Nephron progenitor cell (in vitro differentiated cells): ENCODE measurements at regions not wholly inside any gene's neighbourhood (a gene's known extent, or its start where the extent isn't known, plus 50 kb on each side); places are given as distances from the start of the nearest gene placed in this dataset.

Experiments
- DNase-seq: peaks from one replicate; pipeline ENCODE4 v3.0.0; 2021
- H3K27ac Mint-ChIP-seq: 2 replicates; pipeline ENCODE4 v1.8.0; 2021; ENCODE audit warnings: mild to moderate bottlenecking, moderate library complexity, mixed read lengths
- H3K27me3 Mint-ChIP-seq: 2 replicates; pipeline ENCODE4 v1.8.0; 2021; ENCODE audit warnings: mild to moderate bottlenecking, low read depth, mixed read lengths; ENCODE audit not compliant: poor library complexity
- H3K36me3 Mint-ChIP-seq: 2 replicates; pipeline ENCODE4 v1.8.0; 2021; ENCODE audit warnings: low read depth, mixed read lengths
- H3K4me1 Mint-ChIP-seq: 2 replicates; pipeline ENCODE4 v1.8.0; 2021; ENCODE audit warnings: mixed read lengths
- H3K4me3 Mint-ChIP-seq: 2 replicates; pipeline ENCODE4 v1.8.0; 2021; ENCODE audit warnings: mild to moderate bottlenecking, moderate library complexity, mixed read lengths
- H3K9me3 Mint-ChIP-seq: 2 replicates; pipeline ENCODE4 v1.8.0; 2021; ENCODE audit warnings: mild to moderate bottlenecking, moderate library complexity, mixed read lengths
- TF ChIP-seq, protein P1 (sequence below): fragments of 200-600 bp; sonication (generic); IDR thresholded peaks from 2 replicates; pipeline ENCODE4 v1.5.0; 2021; ENCODE audit warnings: antibody characterized with exemption

DNA sequence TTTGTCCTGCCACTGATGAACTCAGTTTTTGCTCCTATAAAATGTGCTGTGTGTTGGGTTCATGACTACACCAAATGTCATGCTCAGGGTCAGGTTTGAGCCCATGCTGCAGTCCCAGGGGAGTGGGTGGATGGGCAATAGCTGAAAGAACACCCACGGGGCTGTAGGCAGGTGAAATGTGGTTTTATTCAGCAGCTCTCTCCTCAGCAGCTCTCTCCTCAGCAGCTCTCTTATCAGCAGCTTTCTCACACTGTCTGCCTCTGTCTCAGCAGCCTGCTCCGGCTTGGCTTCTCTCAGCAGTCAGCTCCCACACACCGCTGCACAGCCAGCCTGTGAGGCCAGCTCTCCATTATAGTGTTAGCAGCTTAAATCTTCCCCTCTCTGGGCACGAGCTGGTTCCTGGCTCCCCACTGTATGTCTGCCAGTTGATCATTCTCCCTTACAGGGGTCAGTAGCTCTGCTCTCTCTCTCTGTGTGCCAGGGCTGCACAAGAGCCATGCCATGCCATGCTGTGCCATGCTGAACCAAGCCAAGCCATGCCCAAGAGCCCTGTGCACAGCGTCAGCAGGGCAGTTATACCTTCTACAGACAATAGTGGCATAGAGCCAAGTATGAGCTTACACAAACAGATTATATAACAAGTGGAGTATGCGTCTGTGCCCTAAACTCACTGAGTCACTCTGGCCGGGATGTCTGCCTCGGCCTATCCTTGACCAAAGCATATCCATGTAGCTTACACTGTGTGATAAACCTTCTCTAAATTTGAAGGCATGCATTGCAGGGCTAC is 303.3 kb upstream of the TMPO start:
- Mint-ChIP-seq H3K36me3 (no peaks in the 10 kb centered on the region), H3K4me1 (peaks cover 41% of the 10 kb centered on the region), H3K4me3 (no peak overlapping the region), H3K27ac (no peak overlapping the region), H3K9me3 (peaks cover 6% of the 10 kb centered on the region), H3K27me3 (peaks cover 12% of the 10 kb centered on the region)
- no peak for DNase-seq
- TF ChIP-seq, protein P1, sequence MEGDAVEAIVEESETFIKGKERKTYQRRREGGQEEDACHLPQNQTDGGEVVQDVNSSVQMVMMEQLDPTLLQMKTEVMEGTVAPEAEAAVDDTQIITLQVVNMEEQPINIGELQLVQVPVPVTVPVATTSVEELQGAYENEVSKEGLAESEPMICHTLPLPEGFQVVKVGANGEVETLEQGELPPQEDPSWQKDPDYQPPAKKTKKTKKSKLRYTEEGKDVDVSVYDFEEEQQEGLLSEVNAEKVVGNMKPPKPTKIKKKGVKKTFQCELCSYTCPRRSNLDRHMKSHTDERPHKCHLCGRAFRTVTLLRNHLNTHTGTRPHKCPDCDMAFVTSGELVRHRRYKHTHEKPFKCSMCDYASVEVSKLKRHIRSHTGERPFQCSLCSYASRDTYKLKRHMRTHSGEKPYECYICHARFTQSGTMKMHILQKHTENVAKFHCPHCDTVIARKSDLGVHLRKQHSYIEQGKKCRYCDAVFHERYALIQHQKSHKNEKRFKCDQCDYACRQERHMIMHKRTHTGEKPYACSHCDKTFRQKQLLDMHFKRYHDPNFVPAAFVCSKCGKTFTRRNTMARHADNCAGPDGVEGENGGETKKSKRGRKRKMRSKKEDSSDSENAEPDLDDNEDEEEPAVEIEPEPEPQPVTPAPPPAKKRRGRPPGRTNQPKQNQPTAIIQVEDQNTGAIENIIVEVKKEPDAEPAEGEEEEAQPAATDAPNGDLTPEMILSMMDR: no peak

DNA sequence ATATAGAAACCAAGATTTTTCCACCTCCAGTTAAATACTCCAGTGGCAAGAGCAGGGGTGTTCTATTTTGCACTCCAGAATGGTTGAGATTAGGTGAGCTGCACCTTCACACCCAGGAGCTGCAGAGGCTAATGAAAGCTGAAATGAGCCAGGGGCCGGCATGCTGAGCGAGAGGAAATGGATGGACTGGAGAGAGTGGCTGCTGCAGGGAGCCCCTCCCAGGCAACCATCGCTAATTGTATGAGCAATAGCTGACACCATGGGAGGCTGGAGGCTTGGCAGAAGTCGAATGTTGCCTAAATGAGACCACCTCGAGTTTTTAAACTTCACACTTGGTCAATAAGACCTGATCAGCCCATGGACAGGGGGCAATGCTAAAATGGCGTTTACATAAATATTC is 301.8 kb upstream of the TMPO start:
- Mint-ChIP-seq H3K9me3 (no peaks in the 10 kb centered on the region), H3K4me3 (no peak overlapping the region), H3K36me3 (no peaks in the 10 kb centered on the region), H3K27me3 (peaks cover 10% of the 10 kb centered on the region), H3K27ac (no peak overlapping the region), H3K4me1 (peaks cover 38% of the 10 kb centered on the region)
- TF ChIP-seq, protein P1: no peak
- no peak for DNase-seq

DNA sequence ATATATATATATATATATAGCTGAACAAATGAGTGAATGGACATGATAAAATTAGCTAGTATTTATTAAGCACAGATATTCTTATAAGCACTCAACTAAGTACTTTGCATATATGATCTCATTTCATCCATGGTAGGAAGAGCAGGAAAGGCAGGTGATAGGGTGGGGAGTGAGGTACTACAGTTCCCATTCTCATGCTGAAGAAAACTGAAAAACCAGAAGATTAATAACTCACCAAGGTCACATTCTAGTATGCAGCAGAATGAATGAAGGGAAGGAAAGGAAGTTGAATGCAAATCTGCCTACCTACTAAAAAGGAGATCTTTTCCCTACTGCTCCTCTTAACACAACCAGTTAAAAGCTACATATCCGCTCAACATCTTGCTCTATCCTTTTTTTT is 298.1 kb upstream of the TMPO start:
- Mint-ChIP-seq H3K27ac (no peak overlapping the region), H3K4me3 (no peak overlapping the region), H3K36me3 (no peaks in the 10 kb centered on the region), H3K4me1 (peaks cover 13% of the 10 kb centered on the region), H3K9me3 (no peaks in the 10 kb centered on the region), H3K27me3 (peaks cover 3% of the 10 kb centered on the region)
- TF ChIP-seq, protein P1: no peak
- no peak for DNase-seq

DNA sequence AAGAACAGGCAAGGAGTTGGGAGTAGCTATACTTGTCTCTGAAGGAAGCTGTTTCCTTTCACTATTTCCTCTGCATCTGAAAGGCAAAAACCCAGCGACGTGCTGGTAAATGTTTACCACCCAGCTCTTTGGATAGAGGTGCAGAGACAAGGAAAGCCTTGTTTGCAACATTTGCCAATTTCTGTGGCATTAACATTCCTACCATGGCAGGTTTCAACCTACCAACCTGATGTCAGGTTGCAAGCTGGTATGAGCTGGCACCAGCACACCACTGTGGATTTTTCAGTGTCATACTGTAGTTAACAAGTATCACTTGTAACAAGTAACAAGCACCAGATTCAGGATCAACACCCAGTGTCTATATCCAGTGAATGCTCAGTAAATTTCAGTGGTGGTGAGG is 294.8 kb upstream of the TMPO start:
- DNase-seq: no peak
- Mint-ChIP-seq H3K36me3 (no peaks in the 10 kb centered on the region), H3K27ac (no peak overlapping the region), H3K4me3 (no peak overlapping the region), H3K27me3 (no peaks in the 10 kb centered on the region), H3K4me1 (peaks cover 13% of the 10 kb centered on the region), H3K9me3 (no peaks in the 10 kb centered on the region)
- TF ChIP-seq, protein P1: no peak

DNA sequence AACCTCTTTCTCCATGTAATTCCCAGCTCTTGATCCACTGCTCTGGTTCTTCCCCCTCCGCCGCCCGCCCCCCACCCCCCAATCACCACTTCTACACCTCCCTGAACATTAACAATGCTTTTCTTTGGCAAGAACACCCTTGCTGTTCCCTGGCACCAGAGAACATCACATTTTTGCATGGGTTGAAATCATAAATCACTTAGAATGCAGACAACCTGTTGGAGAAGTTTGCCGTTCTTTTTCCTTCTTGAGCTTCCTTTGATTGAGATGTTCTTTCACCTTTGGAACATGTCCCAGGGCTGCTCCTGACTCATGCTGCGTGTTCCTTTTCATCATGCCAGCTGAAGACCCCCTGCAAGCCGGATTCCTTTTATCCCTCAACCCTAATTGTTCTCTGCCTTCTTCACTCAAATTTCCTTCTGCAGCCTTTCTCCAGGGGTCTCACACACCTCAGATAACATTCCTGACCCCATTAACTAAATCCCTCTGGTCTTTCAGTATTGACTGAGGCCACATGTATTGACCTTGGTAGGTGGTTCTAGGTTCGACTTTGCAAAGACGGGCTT is 294.1 kb upstream of the TMPO start:
- Mint-ChIP-seq H3K4me3 (no peak overlapping the region), H3K9me3 (no peaks in the 10 kb centered on the region), H3K36me3 (no peaks in the 10 kb centered on the region), H3K4me1 (peaks cover 13% of the 10 kb centered on the region), H3K27me3 (no peaks in the 10 kb centered on the region), H3K27ac (peak overlapping the region; percentile 7)
- TF ChIP-seq, protein P1: no peak
- no peak for DNase-seq

DNA sequence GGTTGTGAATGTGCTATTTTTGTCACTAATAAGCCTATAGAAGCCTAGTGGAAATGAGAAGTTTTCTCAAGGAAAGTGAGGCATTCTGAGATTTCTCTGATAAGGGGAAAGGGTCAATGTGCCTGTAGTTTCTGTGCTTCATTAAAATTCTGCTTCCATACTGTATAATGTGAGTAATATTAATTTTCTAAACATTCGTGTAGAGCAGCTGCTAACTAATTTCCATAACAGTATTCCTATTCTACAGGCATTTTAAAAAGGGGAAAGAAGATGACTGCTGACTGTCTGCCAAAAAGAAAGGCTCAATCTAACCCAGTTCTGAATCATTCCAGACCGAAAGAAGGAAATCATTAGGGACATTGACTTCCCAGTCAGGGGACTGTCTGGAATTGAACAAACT is 293.3 kb upstream of the TMPO start:
- Mint-ChIP-seq H3K4me3 (no peak overlapping the region), H3K36me3 (no peaks in the 10 kb centered on the region), H3K27me3 (no peaks in the 10 kb centered on the region), H3K9me3 (no peaks in the 10 kb centered on the region), H3K4me1 (peaks cover 13% of the 10 kb centered on the region), H3K27ac (no peak overlapping the region)
- DNase-seq: no peak
- TF ChIP-seq, protein P1: no peak
